H9 (cell line): ENCODE measurements at regions not wholly inside any gene's neighbourhood (a gene's known extent, or its start where the extent isn't known, plus 50 kb on each side); places are given as distances from the start of the nearest gene placed in this dataset.

ENCODE experiments used
- DNase-seq: peaks from one replicate; pipeline ENCODE4 v3.0.0-alpha.2; 2017
- H2AFZ ChIP-seq: one replicate; pipeline ENCODE4 v1.6.1; 2013; ENCODE audit warnings: mild to moderate bottlenecking, low read length, control low read depth, moderate library complexity
- H2AK5ac ChIP-seq: 2 replicates; pipeline ENCODE4 v1.6.1; 2013; ENCODE audit warnings: low read length, control low read depth, mixed read lengths; ENCODE audit not compliant: insufficient read length
- H2BK120ac ChIP-seq: one replicate; pipeline ENCODE4 v1.6.1; 2013; ENCODE audit warnings: low read depth, mild to moderate bottlenecking, low read length, control low read depth, inconsistent platforms; ENCODE audit not compliant: poor library complexity, severe bottlenecking
- H2BK12ac ChIP-seq: 2 replicates; pipeline ENCODE4 v1.6.1; 2013; ENCODE audit warnings: low read length, control low read depth, mixed read lengths, low read depth; ENCODE audit not compliant: insufficient read length
- H2BK15ac ChIP-seq: 2 replicates; pipeline ENCODE4 v1.6.1; 2013; ENCODE audit warnings: low read depth, low read length, control low read depth
- H2BK20ac ChIP-seq: one replicate; pipeline ENCODE4 v1.6.1; 2013; ENCODE audit warnings: low read depth, mild to moderate bottlenecking, low read length, control low read depth, inconsistent platforms; ENCODE audit not compliant: poor library complexity, severe bottlenecking
- H2BK5ac ChIP-seq: 2 replicates; pipeline ENCODE4 v1.6.1; 2013; ENCODE audit warnings: low read length, control low read depth, mixed read lengths; ENCODE audit not compliant: insufficient read length
- H3K14ac ChIP-seq: 2 replicates; pipeline ENCODE4 v1.6.1; 2013; ENCODE audit warnings: low read length, control low read depth; ENCODE audit not compliant: insufficient read depth
- H3K18ac ChIP-seq: 2 replicates; pipeline ENCODE4 v1.6.1; 2013; ENCODE audit warnings: low read depth, mild to moderate bottlenecking, mixed read lengths, low read length, control low read depth; ENCODE audit not compliant: insufficient read length
- H3K23ac ChIP-seq: 2 replicates; pipeline ENCODE4 v1.6.1; 2013; ENCODE audit warnings: low read length, control low read depth, mixed read lengths, low read depth; ENCODE audit not compliant: insufficient read length
- H3K23me2 ChIP-seq: 2 replicates; pipeline ENCODE4 v1.6.1; 2013; ENCODE audit warnings: low read depth, mild to moderate bottlenecking, mixed read lengths, low read length, control low read depth; ENCODE audit not compliant: insufficient read length, poor library complexity, severe bottlenecking
- H3K27ac ChIP-seq: 2 replicates; pipeline ENCODE4 v1.5.1; 2013; ENCODE audit warnings: low read length, control low read depth, mixed read lengths, low read depth; ENCODE audit not compliant: insufficient read length
- H3K27me3 ChIP-seq: 2 replicates; pipeline ENCODE4 v1.6.1; 2013; ENCODE audit warnings: low read length, control low read depth, inconsistent platforms; ENCODE audit not compliant: insufficient read depth
- H3K4ac ChIP-seq: 2 replicates; pipeline ENCODE4 v1.6.1; 2013; ENCODE audit warnings: low read depth, mild to moderate bottlenecking, control low read depth, inconsistent platforms, low read length, moderate library complexity
- H3K4me1 ChIP-seq: 2 replicates; pipeline ENCODE4 v1.6.1; 2013; ENCODE audit warnings: low read length, control low read depth, inconsistent platforms; ENCODE audit not compliant: insufficient read depth
- H3K4me2 ChIP-seq: 2 replicates; pipeline ENCODE4 v1.6.1; 2013; ENCODE audit warnings: low read length, control low read depth, mixed read lengths; ENCODE audit not compliant: insufficient read length, insufficient read depth
- H3K56ac ChIP-seq: 2 replicates; pipeline ENCODE4 v1.6.1; 2013; ENCODE audit warnings: low read depth, mild to moderate bottlenecking, mixed read lengths, low read length, control low read depth; ENCODE audit not compliant: insufficient read length
- H3K79me1 ChIP-seq: 2 replicates; pipeline ENCODE4 v1.6.1; 2013; ENCODE audit warnings: low read depth, mild to moderate bottlenecking, moderate library complexity, low read length, control low read depth, inconsistent platforms; ENCODE audit not compliant: insufficient read depth, poor library complexity, severe bottlenecking
- H3K79me2 ChIP-seq: 2 replicates; pipeline ENCODE4 v1.6.1; 2013; ENCODE audit warnings: low read length, control low read depth, inconsistent platforms; ENCODE audit not compliant: insufficient read depth
- H3K9ac ChIP-seq: 2 replicates; pipeline ENCODE4 v1.6.1; 2013; ENCODE audit warnings: low read length, control low read depth, mixed read lengths; ENCODE audit not compliant: insufficient read length; ENCODE audit errors: extremely low read depth
- H3K9me3 ChIP-seq: one replicate; pipeline ENCODE4 v1.6.1; 2013; ENCODE audit warnings: low read depth, low read length, inconsistent platforms; ENCODE audit not compliant: control insufficient read depth
- H3T11ph ChIP-seq: one replicate; pipeline ENCODE4 v1.6.1; 2013; ENCODE audit warnings: mild to moderate bottlenecking, low read length, control low read depth, inconsistent platforms
- H4K20me1 ChIP-seq: one replicate; pipeline ENCODE4 v1.6.1; 2013; ENCODE audit not compliant: control insufficient read depth, insufficient read length, insufficient read depth
- H4K5ac ChIP-seq: 2 replicates; pipeline ENCODE4 v1.6.1; 2013; ENCODE audit warnings: low read depth, mild to moderate bottlenecking, mixed read lengths, low read length, control low read depth; ENCODE audit not compliant: insufficient read length
- H4K8ac ChIP-seq: replicated peaks from 2 replicates; pipeline ENCODE4 v1.6.1; 2013; ENCODE audit warnings: low read length, control low read depth, mixed read lengths, low read depth; ENCODE audit not compliant: insufficient read length
- H4K91ac ChIP-seq: 2 replicates; pipeline ENCODE4 v1.6.1; 2013; ENCODE audit warnings: low read depth, mild to moderate bottlenecking, moderate library complexity, mixed read lengths, low read length, control low read depth; ENCODE audit not compliant: insufficient read length
- H3K27ac Mint-ChIP-seq, 3 experiments: 2 replicates in 2 of 3; 3 replicates in 1 of 3; pipeline ENCODE4 v1.8.0; 2020 to 2021; ENCODE audit warnings: mixed read lengths in 3 of 3, mild to moderate bottlenecking in 1 of 3, moderate library complexity in 1 of 3
- H3K27me3 Mint-ChIP-seq: 2 replicates; pipeline ENCODE4 v1.8.0; 2021; ENCODE audit warnings: low read depth, mild to moderate bottlenecking, moderate library complexity, mixed read lengths
- H3K36me3 Mint-ChIP-seq, 3 experiments: 2 replicates in 2 of 3; 3 replicates in 1 of 3; pipeline ENCODE4 v1.8.0; 2020 to 2021; ENCODE audit warnings: low read depth in 3 of 3, mixed read lengths in 3 of 3; ENCODE audit not compliant: insufficient read depth in 1 of 3
- H3K4me1 Mint-ChIP-seq, 2 experiments: 2 replicates each; pipeline ENCODE4 v1.8.0; 2020; ENCODE audit warnings: mixed read lengths in 2 of 2
- H3K4me3 Mint-ChIP-seq, 2 experiments: 2 replicates in 1 of 2; 3 replicates in 1 of 2; pipeline ENCODE4 v1.8.0; 2020 to 2021; ENCODE audit warnings: mild to moderate bottlenecking in 2 of 2, mixed read lengths in 2 of 2, moderate library complexity in 1 of 2
- H3K9me3 Mint-ChIP-seq, 2 experiments: 2 replicates in 1 of 2; 3 replicates in 1 of 2; pipeline ENCODE4 v1.8.0; 2020; ENCODE audit warnings: mild to moderate bottlenecking in 2 of 2, mixed read lengths in 2 of 2, moderate library complexity in 1 of 2
- WGBS: extraction: QIAGEN DNeasy Blood & Tissue Kit; methylation state at CpG from one replicate; pipeline ENCODE4 v1.1.7; 2013; ENCODE audit warnings: missing lambda C conversion rate, low lambda C conversion rate, mixed read lengths; ENCODE audit not compliant: insufficient read length; ENCODE audit errors: extremely low coverage; 5-methylcytosine and 5-hydroxymethylcytosine counted together
- TF ChIP-seq, protein P1 (sequence below): fragments of 200-600 bp; sonication (generic); conservative IDR thresholded peaks from 3 replicates; pipeline ENCODE4 v1.8.0; 2021; ENCODE audit warnings: antibody characterized with exemption, mild to moderate bottlenecking

DNA sequence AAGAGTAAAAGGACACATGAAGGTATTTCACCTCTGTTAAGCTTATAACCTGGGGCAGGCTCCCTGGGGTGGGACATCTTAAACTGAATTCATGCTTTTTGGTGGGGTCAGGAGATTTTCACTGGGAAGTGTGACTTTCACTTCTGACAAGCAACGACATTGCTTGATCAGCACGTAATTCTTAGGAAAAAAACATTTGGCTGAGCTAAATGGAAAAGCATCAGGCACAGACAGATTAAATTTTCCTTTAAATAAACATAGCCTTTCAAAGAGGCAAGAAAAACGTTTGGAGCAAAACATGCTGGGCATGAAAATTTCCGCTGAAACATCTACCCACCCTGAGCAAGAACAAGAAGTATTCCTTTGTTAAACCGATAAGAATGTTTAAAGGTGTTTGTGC is 674.0 kb upstream of the CELF4 start:
- H3K23ac ChIP-seq, result no peak overlapping the region
- no peaks in the 10 kb centered on the region for H3K27me3 ChIP-seq
- no peak overlapping the region for H4K8ac ChIP-seq
- H2BK5ac ChIP-seq, result no peak overlapping the region
- no peak overlapping the region for H2BK12ac ChIP-seq
- H3K9ac ChIP-seq, result no peak overlapping the region
- no peaks in the 10 kb centered on the region for H3K23me2 ChIP-seq
- H2AK5ac ChIP-seq, result no peak overlapping the region
- H3K14ac ChIP-seq, result no peak overlapping the region
- Mint-ChIP-seq H3K4me1 (no peaks in the 10 kb centered on the region), H3K36me3 (peaks cover 0 to 1% (median 0%) of the 10 kb centered on the region in 3 experiments; a peak in 2 of 7 replicates), H3K9me3 (no peaks in the 10 kb centered on the region), H3K27ac (no peak overlapping the region), H3K27me3 (no peaks in the 10 kb centered on the region), H3K4me3 (no peak overlapping the region)
- no peak for DNase-seq
- H3K4me2 ChIP-seq, result no peak overlapping the region
- H3K79me2 ChIP-seq, result no peaks in the 10 kb centered on the region; the same call in 1 of the 2 replicates
- H2AFZ ChIP-seq, result peak overlapping the region; percentile 48
- no peaks in the 10 kb centered on the region for H3K4me1 ChIP-seq
- no peaks in the 10 kb centered on the region for H3K79me1 ChIP-seq
- H3K27ac ChIP-seq, result no peak overlapping the region
- H4K20me1 ChIP-seq, result no peaks in the 10 kb centered on the region
- no peak overlapping the region for H3K56ac ChIP-seq
- TF ChIP-seq, protein P1, sequence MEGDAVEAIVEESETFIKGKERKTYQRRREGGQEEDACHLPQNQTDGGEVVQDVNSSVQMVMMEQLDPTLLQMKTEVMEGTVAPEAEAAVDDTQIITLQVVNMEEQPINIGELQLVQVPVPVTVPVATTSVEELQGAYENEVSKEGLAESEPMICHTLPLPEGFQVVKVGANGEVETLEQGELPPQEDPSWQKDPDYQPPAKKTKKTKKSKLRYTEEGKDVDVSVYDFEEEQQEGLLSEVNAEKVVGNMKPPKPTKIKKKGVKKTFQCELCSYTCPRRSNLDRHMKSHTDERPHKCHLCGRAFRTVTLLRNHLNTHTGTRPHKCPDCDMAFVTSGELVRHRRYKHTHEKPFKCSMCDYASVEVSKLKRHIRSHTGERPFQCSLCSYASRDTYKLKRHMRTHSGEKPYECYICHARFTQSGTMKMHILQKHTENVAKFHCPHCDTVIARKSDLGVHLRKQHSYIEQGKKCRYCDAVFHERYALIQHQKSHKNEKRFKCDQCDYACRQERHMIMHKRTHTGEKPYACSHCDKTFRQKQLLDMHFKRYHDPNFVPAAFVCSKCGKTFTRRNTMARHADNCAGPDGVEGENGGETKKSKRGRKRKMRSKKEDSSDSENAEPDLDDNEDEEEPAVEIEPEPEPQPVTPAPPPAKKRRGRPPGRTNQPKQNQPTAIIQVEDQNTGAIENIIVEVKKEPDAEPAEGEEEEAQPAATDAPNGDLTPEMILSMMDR, result no peak
- H4K91ac ChIP-seq, result no peak overlapping the region
- H3K9me3 ChIP-seq, result no peaks in the 10 kb centered on the region
- no CpG with 5 or more reads among the region's 5 CpGs for WGBS
- H3T11ph ChIP-seq, result no peak overlapping the region
- no peak overlapping the region for H2BK15ac ChIP-seq
- no peak overlapping the region for H3K4ac ChIP-seq
- no peak overlapping the region for H3K18ac ChIP-seq
- H2BK20ac ChIP-seq, result no peak overlapping the region
- H4K5ac ChIP-seq, result no peak overlapping the region
- no peak overlapping the region for H2BK120ac ChIP-seq
